IMR-90 (cell line): ENCODE measurements at regions not wholly inside any gene's neighbourhood (a gene's known extent, or its start where the extent isn't known, plus 50 kb on each side); places are given as distances from the start of the nearest gene placed in this dataset.

ENCODE experiments used
- ATAC-seq: fragments of 200-7000 bp; cut with Tn5 transposase; 2 replicates; pipeline ENCODE4 v1.9.1; 2020; ENCODE audit warnings: low read depth, mild to moderate bottlenecking, moderate library complexity
- BruUV-seq: library from RNA; stranded (reverse); fragments of 400-500 nt; replicated peaks from 2 replicates; lab custom pipeline; 2021; lab: Mats Ljungman, UMichigan
- CTCF ChIA-PET: fragments of 300-600 bp; formaldehyde crosslinking; extraction: SDS; loops from one replicate; lab custom pipeline; 2021; ENCODE audit warnings: antibody characterized with exemption; lab: Yijun Ruan, JAX
- POLR2A ChIA-PET: fragments of 300-600 bp; sonication (Branson Sonifier 250); formaldehyde crosslinking; loops from one replicate; lab custom pipeline; 2022; ENCODE audit warnings: antibody characterized with exemption; ENCODE audit not compliant: unreplicated experiment; lab: Charles Lee
- DNase-seq: peaks from one replicate; pipeline ENCODE4 v3.0.0; 2013
- H2AFZ ChIP-seq: replicated peaks from 2 replicates; pipeline ENCODE3; 2013; ENCODE audit warnings: low read length, mild to moderate bottlenecking; ENCODE audit not compliant: poor library complexity
- H2AK5ac ChIP-seq: 2 replicates; pipeline ENCODE4 v1.6.1; 2013; ENCODE audit warnings: low read depth, low read length, inconsistent platforms
- H2AK9ac ChIP-seq: replicated peaks from 2 replicates; pipeline ENCODE3; 2013; ENCODE audit warnings: mild to moderate bottlenecking, low read depth, low read length, moderate library complexity; ENCODE audit not compliant: poor library complexity
- H2BK120ac ChIP-seq: 2 replicates; pipeline ENCODE4 v1.6.1; 2013; ENCODE audit warnings: low read depth, low read length, inconsistent platforms
- H2BK15ac ChIP-seq: 3 replicates; pipeline ENCODE4 v1.6.1; 2013; ENCODE audit warnings: low read depth, low read length, inconsistent platforms
- H2BK20ac ChIP-seq: 2 replicates; pipeline ENCODE4 v1.6.1; 2013; ENCODE audit warnings: low read depth, mild to moderate bottlenecking, inconsistent platforms, low read length, moderate library complexity
- H2BK5ac ChIP-seq: 2 replicates; pipeline ENCODE4 v1.6.1; 2013; ENCODE audit warnings: mild to moderate bottlenecking, low read depth, low read length, inconsistent platforms; ENCODE audit not compliant: poor library complexity, severe bottlenecking
- H3K14ac ChIP-seq: replicated peaks from 2 replicates; pipeline ENCODE4 v1.6.1; 2013; ENCODE audit warnings: low read depth, low read length, inconsistent platforms
- H3K18ac ChIP-seq: 2 replicates; pipeline ENCODE4 v1.6.1; 2013; ENCODE audit warnings: low read depth, low read length, control low read depth
- H3K23ac ChIP-seq: 2 replicates; pipeline ENCODE4 v1.6.1; 2013; ENCODE audit warnings: low read depth, low read length, inconsistent platforms
- H3K27ac ChIP-seq: 2 replicates; pipeline ENCODE4 v1.5.1; 2013; ENCODE audit warnings: mild to moderate bottlenecking, control low read depth, low read length; ENCODE audit not compliant: insufficient read depth
- H3K27me3 ChIP-seq: 2 replicates; pipeline ENCODE4 v1.6.1; 2013; ENCODE audit warnings: low read length; ENCODE audit not compliant: control insufficient read depth, insufficient read depth
- H3K36me3 ChIP-seq: 2 replicates; pipeline ENCODE4 v1.6.1; 2013; ENCODE audit warnings: low read length, mixed read lengths; ENCODE audit not compliant: control insufficient read depth, insufficient read depth
- H3K4ac ChIP-seq: 2 replicates; pipeline ENCODE4 v1.6.1; 2013; ENCODE audit warnings: low read depth, low read length, inconsistent platforms
- H3K4me1 ChIP-seq: 2 replicates; pipeline ENCODE4 v1.6.1; 2013; ENCODE audit warnings: low read length, mixed read lengths; ENCODE audit not compliant: control insufficient read depth, insufficient read depth
- H3K4me2 ChIP-seq: 2 replicates; pipeline ENCODE4 v1.6.1; 2013; ENCODE audit warnings: low read depth, mild to moderate bottlenecking, control low read depth, low read length, moderate library complexity
- H3K4me3 ChIP-seq: 2 replicates; pipeline ENCODE4 v1.5.1; 2013; ENCODE audit warnings: low read depth, mild to moderate bottlenecking, control low read depth, low read length, moderate library complexity; ENCODE audit not compliant: insufficient read depth
- H3K56ac ChIP-seq: 2 replicates; pipeline ENCODE4 v1.6.1; 2013; ENCODE audit warnings: low read length, inconsistent platforms; ENCODE audit not compliant: insufficient read depth; ENCODE audit errors: extremely low read depth
- H3K79me1 ChIP-seq, 2 experiments: 2 replicates each; pipeline ENCODE4 v1.6.1; 2013; ENCODE audit warnings: low read length in 2 of 2, inconsistent platforms in 1 of 2, low read depth in 1 of 2
- H3K9ac ChIP-seq: 2 replicates; pipeline ENCODE4 v1.6.1; 2013; ENCODE audit warnings: low read depth, low read length, control low read depth
- H3K9me1 ChIP-seq: 2 replicates; pipeline ENCODE4 v1.6.1; 2013; ENCODE audit warnings: low read length, inconsistent platforms; ENCODE audit not compliant: insufficient read depth
- H3K9me3 ChIP-seq: 2 replicates; pipeline ENCODE4 v1.6.1; 2013; ENCODE audit warnings: low read length; ENCODE audit not compliant: control insufficient read depth, insufficient read depth
- H4K20me1 ChIP-seq: 2 replicates; pipeline ENCODE4 v1.6.1; 2013; ENCODE audit warnings: low read length, inconsistent platforms; ENCODE audit not compliant: insufficient read depth
- H4K5ac ChIP-seq: 2 replicates; pipeline ENCODE4 v1.6.1; 2013; ENCODE audit warnings: mild to moderate bottlenecking, low read depth, low read length, control low read depth
- H4K8ac ChIP-seq, 2 experiments: 2 replicates each; pipeline ENCODE4 v1.6.1; 2013; ENCODE audit warnings: low read depth in 2 of 2, low read length in 2 of 2, control low read depth in 1 of 2, inconsistent platforms in 1 of 2
- H4K91ac ChIP-seq: 2 replicates; pipeline ENCODE4 v1.6.1; 2013; ENCODE audit warnings: low read depth, low read length, inconsistent platforms; ENCODE audit not compliant: insufficient read depth
- BHLHE40 ChIP-seq: fragments of 150-350 bp; IDR thresholded peaks from 2 replicates; pipeline ENCODE4 v1.6.1; 2016; ENCODE audit warnings: mild to moderate bottlenecking, low read depth, low read length
- CEBPB ChIP-seq: IDR thresholded peaks from 2 replicates; pipeline ENCODE4 v1.6.1; 2012; ENCODE audit warnings: low read depth, low read length, improper control_type of control experiment
- CHD1 ChIP-seq: IDR thresholded peaks from 2 replicates; pipeline ENCODE4 v1.6.1; 2012; ENCODE audit warnings: low read depth, low read length, improper control_type of control experiment
- FOS ChIP-seq: fragments of 150-350 bp; IDR thresholded peaks from 2 replicates; pipeline ENCODE4 v1.6.1; 2016; ENCODE audit warnings: low read depth, low read length
- MAFK ChIP-seq: IDR thresholded peaks from 2 replicates; pipeline ENCODE4 v1.6.1; 2012; ENCODE audit warnings: low read depth, low read length, improper control_type of control experiment
- MAZ ChIP-seq: IDR thresholded peaks from 2 replicates; pipeline ENCODE4 v1.6.1; 2012; ENCODE audit warnings: low read depth, mild to moderate bottlenecking, low read length, improper control_type of control experiment, moderate library complexity, borderline replicate concordance
- MXI1 ChIP-seq: IDR thresholded peaks from 2 replicates; pipeline ENCODE4 v1.6.1; 2012; ENCODE audit warnings: low read depth, mild to moderate bottlenecking, low read length, moderate library complexity, borderline replicate concordance
- NFE2L2 ChIP-seq: fragments of 150-350 bp; IDR thresholded peaks from 2 replicates; pipeline ENCODE4 v1.6.1; 2016; ENCODE audit warnings: low read depth, mild to moderate bottlenecking, low read length
- POLR2A ChIP-seq: IDR thresholded peaks from 2 replicates; pipeline ENCODE4 v1.6.1; 2012; ENCODE audit warnings: mild to moderate bottlenecking, low read depth, low read length
- RAD21 ChIP-seq: IDR thresholded peaks from 2 replicates; pipeline ENCODE4 v1.6.1; 2012; ENCODE audit warnings: low read length, improper control_type of control experiment
- RCOR1 ChIP-seq: IDR thresholded peaks from 2 replicates; pipeline ENCODE4 v1.6.1; 2012; ENCODE audit warnings: mild to moderate bottlenecking, low read length, improper control_type of control experiment; ENCODE audit not compliant: insufficient replicate concordance
- RFX5 ChIP-seq: IDR thresholded peaks from 2 replicates; pipeline ENCODE4 v1.8.0; 2012; ENCODE audit warnings: low read depth, mild to moderate bottlenecking, low read length, moderate library complexity
- SMC3 ChIP-seq: fragments of 150-350 bp; IDR thresholded peaks from 2 replicates; pipeline ENCODE4 v1.6.1; 2016; ENCODE audit warnings: low read depth, mild to moderate bottlenecking, antibody characterized with exemption, low read length, moderate library complexity
- WGBS, 2 experiments: methylation state at CpG; one replicate each; pipeline versions ENCODE4 v1.1.5 to v1.1.7; 2013; ENCODE audit warnings: missing lambda C conversion rate in 2 of 2; ENCODE audit not compliant: insufficient read length in 1 of 2; ENCODE audit errors: extremely low coverage in 2 of 2; 5-methylcytosine and 5-hydroxymethylcytosine counted together
- dilution Hi-C: fragments of 300-500 bp; cut with HindIII; formaldehyde crosslinking; loops from one replicate; pipeline ENCODE4 v1.14.3; 2018; ENCODE audit warnings: low sequenced_read_pairs; ENCODE audit not compliant: unreplicated experiment
- in situ Hi-C: fragments of 300-500 bp; cut with MboI; formaldehyde crosslinking; loops from 3 replicates; pipeline ENCODE4 v1.14.3; 2019; ENCODE audit warnings: low sequenced_read_pairs, inconsistent platforms, mixed read lengths
- intact Hi-C: fragments of 100-400 bp; cut with micrococcal nuclease; formaldehyde crosslinking; loops from 2 replicates; pipeline ENCODE4 v1.10.0; 2022
- TF ChIP-seq, protein P1 (sequence below): fragments of 150-350 bp; IDR thresholded peaks from 2 replicates; pipeline ENCODE4 v1.6.1; 2017; ENCODE audit warnings: mild to moderate bottlenecking, antibody characterized with exemption, low read length, low read depth
- TF ChIP-seq, protein P2 (sequence below): conservative IDR thresholded peaks from 2 replicates; pipeline ENCODE4 v1.5.1; 2012; ENCODE audit warnings: mild to moderate bottlenecking, low read depth, low read length, improper control_type of control experiment
- TF ChIP-seq, protein P3 (sequence below): fragments of 150-350 bp; IDR thresholded peaks from 2 replicates; pipeline ENCODE4 v1.6.1; 2016; ENCODE audit warnings: low read depth, mild to moderate bottlenecking, low read length, moderate library complexity, borderline replicate concordance

DNA sequence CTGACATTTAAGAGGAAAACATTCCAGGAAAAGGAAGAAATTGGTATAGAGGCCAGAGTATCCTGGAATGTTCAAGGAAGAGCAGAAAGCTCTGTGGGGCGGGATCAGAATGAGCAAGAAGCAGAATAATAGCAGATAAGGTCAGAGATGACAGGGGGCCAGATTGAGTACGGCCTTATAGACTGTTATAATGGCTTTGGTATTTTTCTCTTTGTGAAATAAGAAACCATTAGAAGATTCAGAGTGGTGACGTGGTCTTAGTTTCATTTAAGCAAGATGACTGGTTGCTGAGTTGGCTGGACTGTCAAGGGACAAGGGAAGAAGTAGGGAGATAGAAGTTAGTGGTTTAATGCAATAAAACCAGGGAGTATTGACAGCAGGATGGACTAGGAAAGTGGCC is 218.3 kb upstream of the SOX2 start:
- Histone ChIP-seq H2AK5ac (no peak overlapping the region), H2BK15ac (no peak overlapping the region), H3K4ac (no peak overlapping the region), H3K23ac (no peak overlapping the region), H3K4me2 (no peak overlapping the region), H3K27me3 (no peaks in the 10 kb centered on the region), H3K79me1 (no peaks in the 10 kb centered on the region), H2BK20ac (no peak overlapping the region), H3K9me1 (no peaks in the 10 kb centered on the region), H4K5ac (no peak overlapping the region), H3K56ac (no peak overlapping the region), H3K9ac (no peak overlapping the region), H3K36me3 (no peaks in the 10 kb centered on the region), H2BK120ac (no peak overlapping the region), H3K4me3 (no peak overlapping the region), H4K8ac (no peak overlapping the region), H2BK5ac (no peak overlapping the region), H3K14ac (no peak overlapping the region), H3K27ac (no peak overlapping the region), H3K18ac (no peak overlapping the region), H4K91ac (no peak overlapping the region), H2AFZ (no peak overlapping the region), H3K9me3 (peaks cover 2% of the 10 kb centered on the region; the same call in 1 of the 2 replicates), H4K20me1 (no peaks in the 10 kb centered on the region), H2AK9ac (no peak overlapping the region), H3K4me1 (no peaks in the 10 kb centered on the region)
- ChIA-PET POLR2A (no interaction called here), CTCF (no interaction called here)
- TF ChIP-seq, protein P1, sequence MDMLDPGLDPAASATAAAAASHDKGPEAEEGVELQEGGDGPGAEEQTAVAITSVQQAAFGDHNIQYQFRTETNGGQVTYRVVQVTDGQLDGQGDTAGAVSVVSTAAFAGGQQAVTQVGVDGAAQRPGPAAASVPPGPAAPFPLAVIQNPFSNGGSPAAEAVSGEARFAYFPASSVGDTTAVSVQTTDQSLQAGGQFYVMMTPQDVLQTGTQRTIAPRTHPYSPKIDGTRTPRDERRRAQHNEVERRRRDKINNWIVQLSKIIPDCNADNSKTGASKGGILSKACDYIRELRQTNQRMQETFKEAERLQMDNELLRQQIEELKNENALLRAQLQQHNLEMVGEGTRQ = no peak
- no peak for TF ChIP-seq CEBPB
- TF ChIP-seq RCOR1 = no peak
- TF ChIP-seq MAFK = no peak
- TF ChIP-seq MXI1 = no peak
- TF ChIP-seq, protein P2, sequence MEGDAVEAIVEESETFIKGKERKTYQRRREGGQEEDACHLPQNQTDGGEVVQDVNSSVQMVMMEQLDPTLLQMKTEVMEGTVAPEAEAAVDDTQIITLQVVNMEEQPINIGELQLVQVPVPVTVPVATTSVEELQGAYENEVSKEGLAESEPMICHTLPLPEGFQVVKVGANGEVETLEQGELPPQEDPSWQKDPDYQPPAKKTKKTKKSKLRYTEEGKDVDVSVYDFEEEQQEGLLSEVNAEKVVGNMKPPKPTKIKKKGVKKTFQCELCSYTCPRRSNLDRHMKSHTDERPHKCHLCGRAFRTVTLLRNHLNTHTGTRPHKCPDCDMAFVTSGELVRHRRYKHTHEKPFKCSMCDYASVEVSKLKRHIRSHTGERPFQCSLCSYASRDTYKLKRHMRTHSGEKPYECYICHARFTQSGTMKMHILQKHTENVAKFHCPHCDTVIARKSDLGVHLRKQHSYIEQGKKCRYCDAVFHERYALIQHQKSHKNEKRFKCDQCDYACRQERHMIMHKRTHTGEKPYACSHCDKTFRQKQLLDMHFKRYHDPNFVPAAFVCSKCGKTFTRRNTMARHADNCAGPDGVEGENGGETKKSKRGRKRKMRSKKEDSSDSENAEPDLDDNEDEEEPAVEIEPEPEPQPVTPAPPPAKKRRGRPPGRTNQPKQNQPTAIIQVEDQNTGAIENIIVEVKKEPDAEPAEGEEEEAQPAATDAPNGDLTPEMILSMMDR = no peak
- no peak for TF ChIP-seq MAZ
- no peak for TF ChIP-seq NFE2L2
- no peak for TF ChIP-seq RAD21
- TF ChIP-seq RFX5 = no peak
- no peak for TF ChIP-seq BHLHE40
- no peak for TF ChIP-seq POLR2A
- no peak for TF ChIP-seq FOS
- TF ChIP-seq SMC3 = no peak
- no peak for TF ChIP-seq CHD1
- TF ChIP-seq, protein P3, sequence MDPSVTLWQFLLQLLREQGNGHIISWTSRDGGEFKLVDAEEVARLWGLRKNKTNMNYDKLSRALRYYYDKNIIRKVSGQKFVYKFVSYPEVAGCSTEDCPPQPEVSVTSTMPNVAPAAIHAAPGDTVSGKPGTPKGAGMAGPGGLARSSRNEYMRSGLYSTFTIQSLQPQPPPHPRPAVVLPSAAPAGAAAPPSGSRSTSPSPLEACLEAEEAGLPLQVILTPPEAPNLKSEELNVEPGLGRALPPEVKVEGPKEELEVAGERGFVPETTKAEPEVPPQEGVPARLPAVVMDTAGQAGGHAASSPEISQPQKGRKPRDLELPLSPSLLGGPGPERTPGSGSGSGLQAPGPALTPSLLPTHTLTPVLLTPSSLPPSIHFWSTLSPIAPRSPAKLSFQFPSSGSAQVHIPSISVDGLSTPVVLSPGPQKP = no peak
- ATAC-seq (no peak), DNase-seq (peak; percentile 10)
- dilution Hi-C loops = no loop called here
- intact Hi-C loops = no loop called here
- no TSS peak for BruUV-seq
- 21% methylated on average over 2 of the region's 3 CpGs; no CpG with 5 or more reads in 1 of the 2 experiments for WGBS, 2 experiments
- in situ Hi-C loops = no loop called here
